ENCODE measurements at regions not wholly inside any gene's neighbourhood (a gene's known extent, or its start where the extent isn't known, plus 50 kb on each side); places are given as distances from the start of the nearest gene placed in this dataset.
A peak's percentile ranks its signal among the peaks of the same experiment; 100 is the strongest.
"Not testable (repeated sequence)": the region's sequence is repeated elsewhere in the genome, so short reads cannot be mapped to it uniquely, and the experiment has no call there.

GRCh38 chr13:97766749-97767148, 186.7 kb upstream of the IPO5 start:
- in situ Hi-C loops (cut with HindIII; ENCODE audit: low sequenced_read_pairs): no loop called here
- no peak overlapping the region for H3K4me3 ChIP-seq (ENCODE audit: low read depth, low read length)
- no peak for TF ChIP-seq CTCF (IDR thresholded peaks at IDR 0.05; ENCODE audit: low read depth, low read length)
- DNase-seq (ENCODE audit: low read depth, low spot score): no peak

- in situ Hi-C loops (cut with HindIII; ENCODE audit: low sequenced_read_pairs): no loop called here
Measured at GRCh38 chr13:97768134-97768533, 185.3 kb upstream of the IPO5 start.

GRCh38 chr13:97770231-97770630, 183.2 kb upstream of the IPO5 start:
- in situ Hi-C loops (cut with HindIII; ENCODE audit: low sequenced_read_pairs); DNase-seq (ENCODE audit: low read depth, low spot score); H3K4me3 ChIP-seq (ENCODE audit: low read depth, low read length): not testable (repeated sequence)

More at GRCh38 chr13:97768134-97768533, 185.3 kb upstream of the IPO5 start:
- no peak for DNase-seq (ENCODE audit: low read depth, low spot score)
- no peak overlapping the region for H3K4me3 ChIP-seq (ENCODE audit: low read depth, low read length)
- TF ChIP-seq CTCF (IDR thresholded peaks at IDR 0.05; ENCODE audit: low read depth, low read length): no peak

GRCh38 chr13:97772466-97772865, 181.0 kb upstream of the IPO5 start:
- in situ Hi-C loops (cut with HindIII; ENCODE audit: low sequenced_read_pairs): not testable (repeated sequence)

GRCh38 chr13:97774391-97775100, 178.9 kb upstream of the IPO5 start:
- in situ Hi-C loops (cut with HindIII; ENCODE audit: low sequenced_read_pairs); DNase-seq (ENCODE audit: low read depth, low spot score); H3K4me3 ChIP-seq (ENCODE audit: low read depth, low read length): not testable (repeated sequence)

More at GRCh38 chr13:97772466-97772865, 181.0 kb upstream of the IPO5 start:
- not testable (repeated sequence) for H3K4me3 ChIP-seq (ENCODE audit: low read depth, low read length); DNase-seq (ENCODE audit: low read depth, low spot score)

- TF ChIP-seq CTCF (IDR thresholded peaks at IDR 0.05; ENCODE audit: low read depth, low read length): no peak
- no peak overlapping the region for H3K4me3 ChIP-seq (ENCODE audit: low read depth, low read length)
- in situ Hi-C loops (cut with HindIII; ENCODE audit: low sequenced_read_pairs): no loop called here
- no peak for DNase-seq (ENCODE audit: low read depth, low spot score)
Measured at GRCh38 chr13:97780486-97780885, 173.0 kb upstream of the IPO5 start.

GRCh38 chr13:97781891-97782305, 171.6 kb upstream of the IPO5 start:
- peak; percentile 30 for DNase-seq (ENCODE audit: low read depth, low spot score)
- no peak for TF ChIP-seq CTCF (IDR thresholded peaks at IDR 0.05; ENCODE audit: low read depth, low read length)
- in situ Hi-C loops (cut with HindIII; ENCODE audit: low sequenced_read_pairs): no loop called here
- no peak overlapping the region for H3K4me3 ChIP-seq (ENCODE audit: low read depth, low read length)

GRCh38 chr13:97786510-97786909, 167.0 kb upstream of the IPO5 start:
- no peak overlapping the region for H3K4me3 ChIP-seq (ENCODE audit: low read depth, low read length)
- in situ Hi-C loops (cut with HindIII; ENCODE audit: low sequenced_read_pairs): no loop called here
- no peak for TF ChIP-seq CTCF (IDR thresholded peaks at IDR 0.05; ENCODE audit: low read depth, low read length)
- no peak for DNase-seq (ENCODE audit: low read depth, low spot score)

Data from astrocyte of the spinal cord (primary cell).